OCI-LY1 (cell line): ENCODE measurements at regions not wholly inside any gene's neighbourhood (a gene's known extent, or its start where the extent isn't known, plus 50 kb on each side); places are given as distances from the start of the nearest gene placed in this dataset.
"Not testable (repeated sequence)": the region's sequence is repeated elsewhere in the genome, so short reads cannot be mapped to it uniquely, and the experiment has no call there.

ENCODE experiments used
- H2AFZ ChIP-seq: fragments of 200-600 bp; sonication (generic), shearing (Covaris generic); 2 replicates; pipeline ENCODE4 v1.6.0; 2014; ENCODE audit warnings: antibody characterized with exemption, mild to moderate bottlenecking, low read length
- H3F3A ChIP-seq: fragments of 200-600 bp; sonication (generic), shearing (Covaris generic); 2 replicates; pipeline ENCODE4 v1.6.0; 2014; ENCODE audit warnings: mild to moderate bottlenecking, antibody characterized with exemption, low read length, moderate library complexity; ENCODE audit not compliant: insufficient read depth
- H3K27ac ChIP-seq: fragments of 200-600 bp; sonication (generic); 2 replicates; pipeline ENCODE4 v1.5.1; 2014; ENCODE audit warnings: low read length, mixed run types, mild to moderate bottlenecking, low read depth; ENCODE audit not compliant: poor library complexity, severe bottlenecking
- H3K27me3 ChIP-seq: fragments of 200-600 bp; sonication (generic); 2 replicates; pipeline ENCODE4 v1.6.0; 2014; ENCODE audit warnings: antibody characterized with exemption, mild to moderate bottlenecking, low read length, moderate library complexity; ENCODE audit not compliant: insufficient read depth
- H3K36me3 ChIP-seq: fragments of 200-600 bp; sonication (generic); 2 replicates; pipeline ENCODE4 v1.6.1; 2014; ENCODE audit warnings: mild to moderate bottlenecking, antibody characterized with exemption, low read length, moderate library complexity, mixed read lengths; ENCODE audit not compliant: insufficient read depth
- H3K4me1 ChIP-seq: fragments of 200-600 bp; sonication (generic); 2 replicates; pipeline ENCODE4 v1.5.1; 2014; ENCODE audit warnings: mild to moderate bottlenecking, low read length, moderate library complexity; ENCODE audit not compliant: insufficient read depth, severe bottlenecking
- H3K4me2 ChIP-seq: fragments of 200-600 bp; sonication (generic), shearing (Covaris generic); 2 replicates; pipeline ENCODE4 v1.6.1; 2014; ENCODE audit warnings: low read length
- H3K4me3 ChIP-seq: fragments of 200-600 bp; sonication (generic); 2 replicates; pipeline ENCODE4 v1.5.1; 2014; ENCODE audit warnings: low read length, low read depth, mild to moderate bottlenecking, mixed read lengths; ENCODE audit not compliant: poor library complexity, severe bottlenecking
- H3K79me2 ChIP-seq: fragments of 200-600 bp; shearing (Covaris generic); 2 replicates; pipeline ENCODE4 v1.6.1; 2016; ENCODE audit warnings: mixed run types, low read length, mixed read lengths; ENCODE audit not compliant: insufficient read depth
- H3K9ac ChIP-seq: fragments of 200-600 bp; sonication (generic), shearing (Covaris generic); 2 replicates; pipeline ENCODE4 v1.6.1; 2014; ENCODE audit warnings: mild to moderate bottlenecking, low read length, mixed read lengths
- H3K9me2 ChIP-seq: fragments of 200-600 bp; sonication (generic), shearing (Covaris generic); 2 replicates; pipeline ENCODE4 v1.6.1; 2014; ENCODE audit warnings: low read depth, mild to moderate bottlenecking, low read length, mixed read lengths
- H3K9me3 ChIP-seq: fragments of 200-600 bp; shearing (Covaris generic); 2 replicates; pipeline ENCODE4 v1.6.1; 2014; ENCODE audit warnings: low read length, mixed read lengths
- H4K20me1 ChIP-seq: fragments of 200-600 bp; sonication (generic), shearing (Covaris generic); 2 replicates; pipeline ENCODE4 v1.6.0; 2016; ENCODE audit warnings: mild to moderate bottlenecking, low read length; ENCODE audit not compliant: insufficient read depth
- CTCF ChIP-seq: fragments of 200-600 bp; sonication (generic), shearing (Covaris generic); IDR thresholded peaks from 2 replicates; pipeline ENCODE4 v1.5.1; 2017; ENCODE audit warnings: mild to moderate bottlenecking, antibody characterized with exemption, low read length, moderate library complexity, mixed read lengths
- EZH2 ChIP-seq: fragments of 200-600 bp; sonication (generic), shearing (Covaris generic); IDR thresholded peaks from 2 replicates; pipeline ENCODE4 v1.8.0; 2017; ENCODE audit warnings: borderline replicate concordance, mixed run types, mild to moderate bottlenecking, antibody characterized with exemption, low read length, moderate library complexity, mixed read lengths

- H3K79me2 ChIP-seq = no peaks in the 10 kb centered on the region
- no peaks in the 10 kb centered on the region for H3K4me1 ChIP-seq
- H3K27me3 ChIP-seq = no peaks in the 10 kb centered on the region
- H3K4me2 ChIP-seq = no peak overlapping the region
- H3K9me3 ChIP-seq = no peaks in the 10 kb centered on the region
- H3K36me3 ChIP-seq = no peaks in the 10 kb centered on the region
- no peak overlapping the region for H3K4me3 ChIP-seq
- H3F3A ChIP-seq = no peaks in the 10 kb centered on the region
- H4K20me1 ChIP-seq = no peaks in the 10 kb centered on the region
- no peak overlapping the region for H3K9ac ChIP-seq
- no peak overlapping the region for H2AFZ ChIP-seq
- no peak for TF ChIP-seq CTCF
- no peak for TF ChIP-seq EZH2
- H3K9me2 ChIP-seq = no peaks in the 10 kb centered on the region
- no peak overlapping the region for H3K27ac ChIP-seq
Observed at GRCh38 chr11:29224739-29225384, 792.0 kb downstream of the KCNA4 start.

GRCh38 chr11:29219531-29219930 is 797.3 kb downstream of the KCNA4 start:
- H3K9me3 ChIP-seq, H3K4me1 ChIP-seq, H3K79me2 ChIP-seq, H3F3A ChIP-seq, H3K4me2 ChIP-seq, H3K27me3 ChIP-seq, H3K36me3 ChIP-seq, H3K27ac ChIP-seq, H4K20me1 ChIP-seq, H3K4me3 ChIP-seq, H3K9ac ChIP-seq, H3K9me2 ChIP-seq, H2AFZ ChIP-seq: not testable (repeated sequence)

GRCh38 chr11:29217901-29218300 is 798.9 kb downstream of the KCNA4 start:
- no peaks in the 10 kb centered on the region for H3K27me3 ChIP-seq
- H3K4me2 ChIP-seq = no peak overlapping the region
- no peaks in the 10 kb centered on the region for H4K20me1 ChIP-seq
- H3K36me3 ChIP-seq = no peaks in the 10 kb centered on the region
- no peak overlapping the region for H3K27ac ChIP-seq
- no peaks in the 10 kb centered on the region for H3K9me3 ChIP-seq
- H3K9me2 ChIP-seq = no peaks in the 10 kb centered on the region
- no peaks in the 10 kb centered on the region for H3F3A ChIP-seq
- no peak overlapping the region for H3K9ac ChIP-seq
- H3K79me2 ChIP-seq = no peaks in the 10 kb centered on the region
- H2AFZ ChIP-seq = no peak overlapping the region
- TF ChIP-seq EZH2 (no peak), CTCF (no peak)
- no peaks in the 10 kb centered on the region for H3K4me1 ChIP-seq
- no peak overlapping the region for H3K4me3 ChIP-seq

GRCh38 chr11:29214833-29215232 is 802.0 kb downstream of the KCNA4 start:
- H3K27ac ChIP-seq = no peak overlapping the region

More at GRCh38 chr11:29214833-29215232, 802.0 kb downstream of the KCNA4 start:
- H3K4me3 ChIP-seq = no peak overlapping the region
- H3K9me3 ChIP-seq = no peaks in the 10 kb centered on the region
- H3K4me1 ChIP-seq = no peaks in the 10 kb centered on the region
- no peaks in the 10 kb centered on the region for H3F3A ChIP-seq
- no peaks in the 10 kb centered on the region for H4K20me1 ChIP-seq
- H3K79me2 ChIP-seq = no peaks in the 10 kb centered on the region
- no peak overlapping the region for H2AFZ ChIP-seq
- no peaks in the 10 kb centered on the region for H3K9me2 ChIP-seq
- H3K27me3 ChIP-seq = no peaks in the 10 kb centered on the region
- H3K36me3 ChIP-seq = no peaks in the 10 kb centered on the region
- no peak overlapping the region for H3K4me2 ChIP-seq
- no peak for TF ChIP-seq CTCF
- TF ChIP-seq EZH2 = no peak
- no peak overlapping the region for H3K9ac ChIP-seq
